C1 segment of cervical spinal cord (tissue), 14 donors: ENCODE measurements at regions not wholly inside any gene's neighbourhood (a gene's known extent, or its start where the extent isn't known, plus 50 kb on each side); places are given as distances from the start of the nearest gene placed in this dataset.
"Not testable (repeated sequence)": the region's sequence is repeated elsewhere in the genome, so short reads cannot be mapped to it uniquely, and the experiment has no call there.

ENCODE experiments used
- DNase-seq, 14 donors: peaks; one replicate each; lab custom pipeline; 2025; lab: John Stamatoyannopoulos, UW

DNA sequence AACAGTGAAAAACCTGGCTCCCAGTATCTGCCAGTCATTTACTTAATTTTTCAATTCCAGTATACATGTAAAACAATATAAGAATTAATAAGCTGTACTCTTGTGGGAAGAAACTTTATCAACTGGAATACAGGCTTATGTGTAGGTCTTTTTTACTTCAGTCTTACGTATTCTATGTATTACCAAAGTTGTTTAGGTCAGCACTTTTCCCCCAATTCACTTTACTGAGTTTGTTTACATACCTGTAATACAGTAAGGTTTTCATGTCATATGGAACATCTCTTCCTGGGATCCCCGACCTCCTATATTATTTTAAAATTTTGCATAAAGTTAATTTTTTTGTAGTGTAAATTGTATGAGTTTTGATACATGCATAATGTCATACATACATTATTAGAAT lies 181.8 kb upstream of the OLFM3 start:
- no peak for DNase-seq

DNA sequence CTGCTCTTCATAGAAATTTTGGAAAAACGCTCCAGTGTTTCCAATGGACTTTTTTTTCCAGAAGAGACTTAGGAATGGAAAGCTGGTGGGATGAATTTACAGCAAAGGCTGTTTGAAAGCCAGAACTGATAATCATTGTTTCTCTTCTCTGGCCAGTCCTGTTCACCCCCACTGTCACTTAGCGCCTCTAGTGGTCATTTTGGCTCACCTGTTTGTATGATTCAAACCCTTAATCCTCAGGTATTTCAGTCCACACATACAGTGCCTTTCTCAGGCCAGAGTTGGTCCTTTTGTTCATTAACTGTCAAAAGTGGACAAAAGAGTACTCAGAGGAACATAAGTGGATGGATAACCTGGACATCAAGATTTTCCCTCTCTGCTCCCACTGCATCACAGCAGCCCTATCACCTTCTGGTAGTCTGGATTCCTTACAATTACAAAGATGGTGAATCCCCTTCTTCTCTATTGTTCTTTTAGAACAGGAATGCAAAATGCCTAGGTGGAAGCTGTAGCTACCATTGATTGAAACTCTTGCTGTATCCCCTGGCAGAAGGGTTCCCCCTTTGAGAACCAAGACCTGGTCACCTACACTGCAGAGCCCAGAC lies 177.6 kb upstream of the OLFM3 start:
- no peak for DNase-seq

DNA sequence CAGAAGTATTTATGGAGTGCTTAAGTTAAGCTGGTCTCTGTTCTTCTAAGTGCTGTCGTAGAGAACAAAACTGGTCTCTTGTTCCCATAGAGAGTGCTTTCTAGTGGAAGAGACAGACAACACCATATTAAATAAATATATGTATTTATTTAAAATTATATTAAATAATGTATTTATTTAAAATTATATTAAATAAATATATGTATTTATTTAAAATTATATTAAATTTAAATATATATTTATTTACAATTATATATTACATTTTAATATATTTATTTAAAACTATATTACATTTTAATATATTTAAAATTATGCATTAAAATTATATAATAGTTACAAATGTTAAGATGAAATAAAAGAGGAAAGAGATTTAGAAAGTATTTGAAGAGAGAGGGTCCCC lies 175.5 kb upstream of the OLFM3 start:
- no peak for DNase-seq

DNA sequence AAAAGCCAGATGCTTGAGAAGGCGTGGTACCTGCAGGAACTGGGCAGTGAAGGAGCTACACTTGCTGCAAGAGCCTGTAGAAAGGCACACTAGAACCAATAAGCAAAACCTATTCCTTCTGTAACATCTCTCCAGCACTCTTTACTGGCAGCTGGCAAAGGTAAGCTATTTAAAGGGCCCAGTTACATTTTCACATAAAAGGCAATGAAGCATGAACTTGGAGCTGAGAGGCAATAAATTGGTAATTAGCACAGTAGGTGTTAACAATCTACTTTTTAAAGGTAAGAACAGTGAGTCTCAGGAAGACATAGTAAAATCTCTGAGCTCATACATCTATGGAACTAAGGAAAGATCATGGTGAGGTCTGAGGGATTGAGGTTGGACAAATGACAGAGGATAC lies 167.1 kb upstream of the OLFM3 start:
- no peak for DNase-seq

DNA sequence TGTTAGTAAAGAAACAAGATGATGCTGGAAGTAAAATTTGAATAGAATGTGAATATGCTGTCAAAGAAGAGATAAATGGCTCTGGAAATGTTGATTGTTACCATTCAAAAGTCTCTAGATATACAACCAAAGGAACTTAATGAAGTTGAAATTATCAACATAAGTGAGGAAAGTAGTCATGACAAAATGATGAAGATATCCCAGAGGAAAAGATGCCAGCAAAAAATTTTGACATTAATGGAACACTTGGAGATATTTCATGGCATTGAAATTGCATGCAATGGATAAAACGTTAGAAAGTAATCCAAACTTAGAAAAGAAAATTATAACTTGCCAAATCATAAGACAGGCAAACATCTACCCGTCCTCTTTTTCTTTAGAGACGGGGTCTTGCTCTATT lies 154.5 kb upstream of the OLFM3 start:
- DNase-seq, result no peak

DNA sequence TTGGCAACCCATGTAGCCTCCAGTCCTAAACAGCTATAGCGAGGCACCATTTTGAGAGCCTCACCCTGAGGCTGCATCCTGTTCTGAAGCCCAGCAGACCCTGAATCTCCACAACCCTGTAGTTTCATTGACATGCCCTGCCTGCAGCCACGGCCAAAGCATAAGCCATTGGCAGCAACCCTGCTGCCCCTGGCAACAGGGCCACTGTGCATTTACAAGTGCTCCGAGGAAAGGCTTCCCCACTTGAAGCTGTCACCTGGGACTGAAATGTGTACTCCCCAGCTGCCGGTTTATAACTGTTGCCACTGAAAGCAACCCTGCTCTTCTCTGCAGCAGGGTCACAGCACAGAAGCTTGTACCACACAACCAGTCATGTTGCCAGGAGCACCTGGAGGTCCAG lies 124.2 kb upstream of the OLFM3 start:
- no peak for DNase-seq

DNA sequence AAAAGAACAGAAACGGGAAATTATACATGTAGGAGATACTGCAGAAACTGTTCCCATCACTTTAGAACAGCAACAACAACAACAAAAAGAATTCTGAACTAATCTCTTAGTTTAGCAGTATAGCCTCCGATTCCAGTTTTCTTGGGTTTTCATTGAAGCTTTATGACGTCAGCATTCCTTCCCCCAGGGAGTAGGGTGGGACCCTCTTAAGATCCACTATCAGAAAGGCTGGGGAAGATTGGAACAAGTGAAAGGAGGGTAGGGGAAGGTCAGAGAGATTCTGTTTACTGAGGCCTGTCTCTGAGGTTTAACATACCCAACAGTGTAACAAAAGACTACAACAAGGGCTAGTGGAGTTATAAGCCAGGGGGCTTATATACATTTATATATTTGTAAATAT lies 121.4 kb upstream of the OLFM3 start:
- DNase-seq, result no peak

DNA sequence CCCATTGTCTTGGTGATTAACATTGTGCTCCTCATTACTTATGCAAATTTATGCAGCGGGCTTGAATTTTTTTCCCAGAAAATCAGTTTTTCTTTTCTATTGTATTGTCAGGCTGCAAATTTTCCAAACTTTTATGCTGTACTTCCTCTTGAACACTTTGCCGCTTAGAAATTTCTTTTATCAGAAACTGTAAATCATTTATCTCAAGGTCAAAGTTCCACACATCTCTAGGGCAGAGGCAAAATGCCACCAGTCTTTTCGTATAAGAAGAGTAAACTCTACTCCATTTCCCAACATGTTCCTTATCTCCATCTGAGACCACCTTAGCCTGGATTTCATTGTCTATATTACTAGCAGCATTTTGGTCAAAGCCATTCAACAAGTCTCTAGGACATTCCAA lies 113.9 kb upstream of the OLFM3 start:
- no peak for DNase-seq

DNA sequence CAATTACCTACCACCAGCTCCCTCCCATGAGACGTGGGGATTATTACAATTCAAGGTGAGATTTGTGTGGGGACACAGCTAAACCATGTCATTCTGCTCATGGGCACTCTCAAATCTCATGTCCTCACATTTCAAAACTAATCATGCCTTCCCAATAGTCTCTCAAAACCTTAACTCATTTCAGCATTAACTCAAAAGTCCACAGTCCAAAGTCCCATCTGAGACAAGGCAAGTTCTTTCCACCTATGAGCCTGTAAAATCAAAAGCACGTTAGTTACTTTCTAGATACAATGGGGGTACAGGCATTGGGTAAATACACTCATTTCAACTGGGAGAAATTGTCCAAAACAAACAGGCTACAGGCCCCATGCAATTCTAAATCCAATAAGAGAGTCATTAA lies 112.8 kb upstream of the OLFM3 start:
- not testable (repeated sequence) for DNase-seq

DNA sequence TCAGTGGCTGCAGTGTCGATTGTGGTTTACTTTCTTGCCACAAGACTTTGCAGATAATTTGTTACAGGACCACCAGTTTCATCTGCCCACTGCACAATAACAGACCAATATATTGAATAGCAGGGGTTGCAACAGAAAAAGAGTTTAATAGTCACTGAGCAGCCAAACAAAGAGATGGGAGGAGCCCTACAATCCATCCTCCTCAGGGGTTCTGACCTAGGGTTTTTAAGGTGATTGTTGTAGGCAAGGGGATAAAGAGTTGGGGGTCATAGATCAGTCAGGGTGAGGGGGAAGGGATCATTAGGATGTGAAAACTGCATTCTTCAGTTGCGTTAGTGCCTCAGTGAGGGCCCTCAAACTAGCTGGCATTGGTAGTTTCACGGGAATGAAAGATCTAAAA lies 110.7 kb upstream of the OLFM3 start:
- DNase-seq, result no peak

DNA sequence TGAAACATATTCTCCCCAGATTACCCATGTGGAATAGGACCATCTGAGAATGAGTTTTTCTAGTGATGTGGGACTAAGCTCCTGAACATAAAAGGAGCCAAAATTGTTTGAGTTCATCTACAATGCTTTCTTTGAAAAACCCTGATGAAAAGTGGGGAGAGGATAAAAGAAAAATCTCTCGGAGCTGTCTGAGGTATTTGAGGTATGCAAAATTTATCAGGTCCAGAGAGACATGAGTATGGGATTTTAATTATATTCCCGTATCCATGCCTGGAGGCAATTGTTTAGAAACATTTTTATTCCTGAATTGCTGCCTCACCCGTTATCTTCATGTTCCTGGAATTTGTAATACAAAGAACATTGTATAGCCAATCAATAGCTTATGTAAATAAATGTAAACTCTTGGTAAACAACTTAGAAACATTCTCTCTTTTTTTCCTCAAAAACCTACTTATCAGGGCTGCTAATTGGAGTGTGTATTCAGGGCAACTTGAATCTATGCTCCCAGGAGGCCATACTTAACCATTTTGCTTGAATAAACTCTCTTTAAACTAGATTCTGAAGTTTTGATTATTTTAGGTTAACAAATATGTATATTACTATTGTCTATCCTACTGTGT lies 109.3 kb upstream of the OLFM3 start:
- DNase-seq, result no peak

DNA sequence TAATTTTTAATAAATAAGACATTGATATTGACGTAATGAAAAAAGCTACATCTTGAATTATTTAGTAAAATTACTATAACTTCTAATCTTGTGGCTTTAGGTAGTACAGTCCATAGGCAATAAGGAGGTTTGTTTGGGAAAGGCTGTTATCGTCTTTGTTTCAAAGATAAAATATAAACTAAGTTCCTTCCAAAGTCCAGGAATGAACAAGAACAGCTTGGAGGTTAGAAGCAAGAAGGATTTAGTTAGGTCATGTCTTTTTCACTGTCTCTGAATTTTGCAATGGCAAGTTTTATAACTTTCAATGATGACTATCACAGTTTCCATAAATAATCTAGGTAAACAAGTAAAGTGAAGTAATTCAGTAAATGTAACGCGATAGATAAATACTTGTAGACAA lies 106.9 kb upstream of the OLFM3 start:
- DNase-seq, result no peak

DNA sequence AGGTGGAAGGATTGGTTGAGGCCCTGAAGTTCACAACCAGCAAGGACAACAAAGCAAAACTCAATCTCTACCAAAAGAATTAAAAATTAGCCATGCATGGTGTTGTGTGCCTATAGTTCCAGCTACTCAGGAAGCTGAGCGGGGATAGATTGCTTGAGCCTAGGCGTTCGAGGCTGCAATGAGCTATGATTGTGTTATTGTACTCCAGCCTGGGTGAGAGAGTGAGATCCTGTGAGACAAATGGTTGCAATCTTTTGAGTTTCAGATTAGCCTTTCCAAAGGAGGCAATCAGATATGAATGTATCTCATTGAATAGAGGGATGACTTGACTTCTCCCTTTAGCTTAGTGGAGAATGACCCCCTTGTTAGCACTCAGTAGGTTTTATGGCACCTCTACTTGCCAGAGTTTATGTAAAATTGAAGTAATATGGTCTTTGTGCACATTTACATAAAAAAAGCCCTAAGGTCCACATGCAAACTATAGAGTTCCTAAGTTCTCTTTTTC lies 105.6 kb upstream of the OLFM3 start:
- no peak for DNase-seq

DNA sequence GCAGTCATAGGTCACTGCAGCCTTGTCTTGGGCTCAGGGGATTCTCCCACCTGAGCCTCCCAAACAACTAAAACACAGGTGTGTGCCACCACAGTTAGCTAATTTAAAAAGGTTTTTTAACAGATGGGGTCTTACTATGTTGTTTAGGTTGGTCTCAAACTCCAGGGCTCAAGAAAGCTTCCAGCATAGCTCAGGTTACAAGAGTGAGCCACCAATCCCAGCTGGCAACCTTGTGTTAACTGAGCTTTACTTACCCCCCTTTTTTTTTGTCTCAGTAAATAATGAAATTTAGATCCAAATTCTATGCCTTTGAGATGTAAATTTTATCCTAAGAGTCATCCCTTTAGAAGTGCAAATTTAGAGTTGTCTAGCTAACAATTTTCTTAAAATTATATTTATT lies 103.9 kb upstream of the OLFM3 start:
- no peak for DNase-seq

DNA sequence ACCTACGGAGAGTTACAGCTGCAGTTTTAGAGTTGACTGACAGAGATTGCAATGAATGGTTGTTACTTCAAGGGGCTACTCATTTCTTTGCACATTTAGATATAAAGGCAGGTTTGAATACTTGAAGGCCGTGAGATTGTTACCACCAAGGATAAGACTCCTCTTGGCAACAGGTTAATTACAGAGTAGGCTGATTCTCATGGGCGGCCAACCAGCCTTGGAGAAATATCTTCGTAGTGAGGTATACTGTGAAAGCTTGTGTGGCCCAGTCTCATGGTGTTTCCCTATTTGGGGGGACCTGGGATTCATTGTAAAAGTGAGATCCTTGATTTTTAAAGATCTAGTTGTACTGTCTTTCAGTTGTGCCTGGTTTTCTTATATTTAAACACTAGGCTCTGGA lies 103.2 kb upstream of the OLFM3 start:
- DNase-seq, result no peak

DNA sequence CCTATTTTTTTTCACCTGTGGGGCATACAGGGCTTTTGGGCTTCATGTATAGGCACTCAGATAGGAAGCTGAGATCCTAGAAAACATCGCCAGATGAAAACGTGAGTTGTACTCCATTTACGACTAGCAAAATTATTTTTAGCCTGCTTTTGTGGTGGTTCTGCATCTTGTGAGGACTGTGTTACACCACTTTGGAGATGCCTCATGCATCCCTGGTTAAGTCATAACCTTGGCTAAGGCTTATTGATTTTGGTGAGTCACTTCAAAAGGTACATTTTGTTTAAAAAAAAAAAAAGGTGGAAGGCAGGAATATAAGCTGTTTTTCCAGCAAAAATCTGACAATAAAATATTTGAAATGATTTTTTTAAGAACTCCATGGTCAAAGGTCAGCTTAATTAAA lies 101.8 kb upstream of the OLFM3 start:
- DNase-seq, result no peak

DNA sequence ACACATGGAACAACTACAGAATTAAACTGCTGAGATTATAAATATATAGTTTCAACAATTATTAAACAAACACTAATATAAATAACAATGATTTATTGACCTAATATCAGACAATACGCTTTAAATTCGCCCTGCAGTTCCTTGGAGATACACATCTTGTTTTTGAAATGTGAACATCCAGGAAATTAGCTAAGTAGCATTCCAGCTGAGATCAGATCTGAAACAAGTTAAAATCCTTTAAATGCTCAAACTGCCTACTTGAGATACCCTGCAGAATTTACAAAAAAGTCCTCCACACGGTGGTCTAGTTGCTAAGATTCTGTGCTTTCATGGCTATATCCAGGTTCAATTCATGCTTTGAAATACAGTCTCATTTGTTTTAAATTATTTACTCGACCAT lies 101.4 kb upstream of the OLFM3 start:
- DNase-seq, result no peak

DNA sequence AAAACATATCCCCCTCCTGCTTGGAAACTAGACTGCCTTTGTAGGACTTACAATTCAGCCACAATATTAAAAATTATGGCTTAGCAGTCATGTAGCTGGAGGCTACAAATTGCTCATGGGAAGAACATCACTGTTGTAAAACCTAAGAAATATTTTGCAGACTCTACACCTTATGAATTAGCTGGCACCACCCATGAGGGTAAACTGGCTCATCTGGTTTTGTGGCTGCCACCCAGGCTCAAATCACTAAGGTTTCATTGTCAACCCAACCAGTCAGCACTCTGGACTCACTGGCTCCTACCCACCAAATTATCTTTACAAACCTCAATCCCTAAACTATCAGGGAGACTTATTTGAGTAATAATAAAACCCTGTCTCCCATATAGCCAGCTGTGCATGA lies 100.7 kb upstream of the OLFM3 start:
- no peak for DNase-seq

DNA sequence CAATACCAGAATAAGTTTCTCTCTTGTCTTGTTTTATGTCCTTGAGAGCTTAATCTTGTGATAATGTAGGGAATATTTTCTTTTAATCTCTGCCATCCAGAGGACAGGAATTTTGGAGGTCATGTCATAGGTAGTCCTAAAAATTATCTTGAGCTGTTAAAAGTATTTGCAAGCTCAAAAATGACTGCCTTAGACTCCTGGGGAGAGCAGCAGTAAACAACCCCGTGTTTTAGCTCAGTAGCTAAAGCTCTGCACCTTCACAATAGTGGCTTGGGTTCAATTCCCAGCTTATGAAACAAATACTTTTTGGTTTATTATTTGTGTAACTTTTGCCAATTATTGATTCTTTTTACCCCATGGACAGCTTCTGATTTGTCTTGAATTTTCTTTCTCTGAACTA lies 99.4 kb upstream of the OLFM3 start:
- no peak for DNase-seq

DNA sequence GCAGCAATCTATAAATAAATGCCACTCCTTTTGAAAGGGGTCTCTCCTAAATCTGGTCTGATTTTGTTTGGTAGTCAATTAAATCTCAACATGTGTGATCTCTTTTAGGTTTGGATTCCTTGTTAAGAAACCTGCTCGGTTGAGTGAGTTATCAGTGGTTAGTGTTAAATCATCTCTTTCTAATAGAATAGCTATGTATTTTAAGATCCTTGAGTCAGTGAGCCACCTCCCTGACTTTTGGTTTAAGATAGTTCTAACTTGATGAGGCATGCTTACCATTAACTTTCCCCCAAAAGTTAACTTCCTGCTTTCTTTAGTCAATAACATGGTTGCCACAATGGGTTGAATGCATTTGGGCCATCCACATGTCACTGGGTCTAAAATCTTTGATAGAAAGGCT lies 93.1 kb upstream of the OLFM3 start:
- DNase-seq, result no peak

DNA sequence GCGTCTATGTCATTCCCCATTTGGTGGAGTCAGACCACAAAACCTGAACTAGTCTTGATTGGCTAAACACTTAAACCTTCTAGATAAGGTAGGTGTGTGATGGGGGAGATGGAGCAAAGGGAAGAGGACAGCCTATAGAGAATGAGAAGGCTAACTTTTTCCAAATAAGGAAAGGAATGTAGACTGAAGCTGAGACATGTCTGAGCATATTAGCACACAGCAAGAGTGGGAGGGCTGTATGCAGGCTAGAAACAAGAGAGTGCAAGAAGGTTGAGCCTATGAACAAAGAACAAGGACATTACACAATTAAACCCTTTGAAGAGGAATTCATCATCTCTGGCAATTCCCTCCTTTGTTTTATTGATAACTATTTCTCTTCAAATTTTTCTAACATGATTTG lies 89.2 kb upstream of the OLFM3 start:
- DNase-seq, result no peak

DNA sequence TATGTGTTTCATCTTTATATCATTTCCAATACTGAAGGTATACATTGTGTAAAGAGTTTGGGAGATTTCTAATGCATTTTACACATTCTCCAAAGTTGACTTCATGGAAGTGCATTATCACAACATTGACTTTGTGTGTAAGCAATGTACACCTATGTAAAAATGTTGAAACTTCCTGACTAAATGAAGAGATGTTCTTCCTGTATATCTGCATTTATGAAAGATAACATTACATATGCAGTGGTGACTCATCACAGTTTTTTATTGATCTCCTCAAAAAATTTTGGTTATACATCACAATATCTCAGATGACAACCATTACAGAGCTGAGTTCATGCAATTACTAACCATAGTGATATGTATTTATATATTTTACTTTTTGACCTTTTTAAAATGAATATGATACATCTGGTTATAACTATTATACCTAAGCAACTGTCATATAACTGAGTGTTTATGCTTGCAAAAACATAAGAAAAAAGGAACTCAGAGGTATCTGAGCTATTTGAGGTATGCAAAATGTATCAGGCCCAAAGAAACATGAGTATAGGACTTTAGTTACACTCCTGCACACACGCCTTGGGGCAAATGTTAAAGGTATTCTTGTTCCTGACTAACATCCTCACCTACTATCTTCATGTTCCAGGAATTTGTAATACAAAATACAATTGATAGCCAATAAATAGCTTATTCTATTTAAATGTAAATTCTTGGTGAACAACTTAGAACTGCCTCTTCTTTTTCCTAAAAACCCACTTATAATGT lies 88.2 kb upstream of the OLFM3 start:
- DNase-seq, result no peak

DNA sequence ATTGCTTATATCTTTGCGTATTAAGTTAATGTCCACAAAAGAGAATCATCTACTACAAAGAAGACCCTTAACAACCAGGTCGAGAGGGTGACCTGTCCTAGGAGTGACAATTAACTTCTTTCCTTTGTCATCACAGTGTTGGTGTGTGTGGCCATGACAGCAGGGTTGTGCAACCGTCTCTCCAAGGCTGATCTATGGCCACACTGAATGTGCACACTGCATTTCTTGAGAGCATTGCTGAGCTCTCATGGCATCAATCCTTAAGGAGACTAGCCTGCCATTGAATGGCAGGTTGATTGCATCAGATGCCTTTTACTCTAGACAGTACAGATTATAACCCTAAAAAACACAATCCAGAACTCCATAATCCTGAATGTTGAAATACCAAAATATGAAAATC lies 86.5 kb upstream of the OLFM3 start:
- DNase-seq, result no peak
